Uterus (tissue), 3 donors: ENCODE measurements at regions not wholly inside any gene's neighbourhood (a gene's known extent, or its start where the extent isn't known, plus 50 kb on each side); places are given as distances from the start of the nearest gene placed in this dataset.
"Not testable (repeated sequence)": the region's sequence is repeated elsewhere in the genome, so short reads cannot be mapped to it uniquely, and the experiment has no call there.

ENCODE experiments used
- DNase-seq, 2 donors: peaks; one replicate each; pipeline ENCODE4 v3.0.0-alpha.2; 2019 to 2020
- H3K27ac ChIP-seq, 2 donors: fragments of 200-600 bp; sonication (generic); 1 replicate in 1 of 2; 2 replicates in 1 of 2; pipeline ENCODE4 v1.5.1; 2016 to 2018
- H3K27me3 ChIP-seq, 2 donors: fragments of 200-600 bp; sonication (generic); one replicate each; pipeline ENCODE4 v1.5.1; 2018 to 2019; ENCODE audit warnings: control low read depth in 1 of 2
- H3K36me3 ChIP-seq, 2 donors: fragments of 200-600 bp; sonication (generic); one replicate each; pipeline ENCODE4 v1.5.1; 2019; ENCODE audit warnings: control low read depth in 1 of 2
- H3K4me1 ChIP-seq, 2 donors: fragments of 200-600 bp; sonication (generic); one replicate each; pipeline ENCODE4 v1.5.1; 2018 to 2019; ENCODE audit warnings: control low read depth in 1 of 2
- H3K4me3 ChIP-seq, 2 donors: fragments of 200-600 bp; sonication (generic); 1 replicate in 1 of 2; 2 replicates in 1 of 2; pipeline ENCODE4 v1.5.1; 2018 to 2019; ENCODE audit warnings: mild to moderate bottlenecking in 1 of 2
- H3K9me3 ChIP-seq, 2 donors: fragments of 200-600 bp; sonication (generic); one replicate each; pipeline ENCODE4 v1.5.1; 2019; ENCODE audit warnings: control low read depth in 1 of 2
- CTCF ChIP-seq, 4 experiments: fragments of 200-600 bp in 2 of 4; fragments of 450-650 bp in 2 of 4; sonication (generic) in 2 of 4; IDR thresholded peaks; one replicate each; pipeline ENCODE4 v1.5.1; 2016 to 2019; ENCODE audit warnings: antibody characterized with exemption in 4 of 4, mild to moderate bottlenecking in 2 of 4, moderate library complexity in 1 of 4
- POLR2A ChIP-seq, 2 donors: fragments of 450-650 bp; IDR thresholded peaks; one replicate each; pipeline ENCODE4 v1.6.1; 2016; ENCODE audit warnings: antibody characterized with exemption in 2 of 2, mild to moderate bottlenecking in 1 of 2, moderate library complexity in 1 of 2
- intact Hi-C: fragments of 100-400 bp; cut with DNase I; formaldehyde crosslinking; loops from one replicate; pipeline ENCODE4 v1.15.1; 2023; ENCODE audit warnings: low total_unique reads
- donor health status: DM: yes; HTN: yes; CAD: no.

GRCh38 chrX:80929251-80929650, 119.6 kb upstream of the BRWD3 start:
- H3K36me3 ChIP-seq: no peaks in the 10 kb centered on the region
- intact Hi-C loops: no loop called here
- no peaks in the 10 kb centered on the region for H3K4me1 ChIP-seq
- H3K27ac ChIP-seq: no peak overlapping the region
- H3K9me3 ChIP-seq: no peaks in the 10 kb centered on the region
- no peak for DNase-seq
- TF ChIP-seq CTCF (IDR thresholded peaks at IDR 0.05) (no peak), POLR2A (IDR thresholded peaks at IDR 0.05) (no peak)
- H3K4me3 ChIP-seq: no peak overlapping the region
- H3K27me3 ChIP-seq: no peaks in the 10 kb centered on the region

GRCh38 chrX:80917919-80918318, 108.2 kb upstream of the BRWD3 start:
- TF ChIP-seq POLR2A (IDR thresholded peaks at IDR 0.05): no peak
- TF ChIP-seq CTCF (IDR thresholded peaks at IDR 0.05): no peak
- H3K36me3 ChIP-seq: no peaks in the 10 kb centered on the region
- H3K4me3 ChIP-seq: no peak overlapping the region
- intact Hi-C loops: no loop called here
- no peak overlapping the region for H3K27ac ChIP-seq
- no peaks in the 10 kb centered on the region for H3K9me3 ChIP-seq
- DNase-seq: no peak
- H3K27me3 ChIP-seq: no peaks in the 10 kb centered on the region
- H3K4me1 ChIP-seq: no peaks in the 10 kb centered on the region

- not testable (repeated sequence) for H3K27ac ChIP-seq
These were observed 102.7 kb upstream of the BRWD3 start for GRCh38 chrX:80912351-80912750.

GRCh38 chrX:80879916-80880315, 70.2 kb upstream of the BRWD3 start:
- H3K4me1 ChIP-seq: no peaks in the 10 kb centered on the region
- H3K27me3 ChIP-seq: no peaks in the 10 kb centered on the region
- no peak for DNase-seq
- no peak overlapping the region for H3K27ac ChIP-seq
- intact Hi-C loops: no loop called here
- H3K9me3 ChIP-seq: no peaks in the 10 kb centered on the region
- no peak overlapping the region for H3K4me3 ChIP-seq
- H3K36me3 ChIP-seq: no peaks in the 10 kb centered on the region
- TF ChIP-seq POLR2A (IDR thresholded peaks at IDR 0.05): no peak
- no peak for TF ChIP-seq CTCF (IDR thresholded peaks at IDR 0.05)

More at GRCh38 chrX:80912351-80912750, 102.7 kb upstream of the BRWD3 start:
- H3K4me3 ChIP-seq, DNase-seq, H3K27me3 ChIP-seq, intact Hi-C loops, H3K36me3 ChIP-seq, H3K4me1 ChIP-seq, H3K9me3 ChIP-seq: not testable (repeated sequence)

- Histone ChIP-seq H3K27me3 (no peaks in the 10 kb centered on the region), H3K4me3 (no peak overlapping the region), H3K27ac (no peak overlapping the region), H3K9me3 (no peaks in the 10 kb centered on the region), H3K36me3 (no peaks in the 10 kb centered on the region), H3K4me1 (no peaks in the 10 kb centered on the region)
- no peak for DNase-seq
- TF ChIP-seq CTCF (IDR thresholded peaks at IDR 0.05): no peak
- TF ChIP-seq POLR2A (IDR thresholded peaks at IDR 0.05): no peak
- intact Hi-C loops: no loop called here
These were observed 69.5 kb upstream of the BRWD3 start for GRCh38 chrX:80879143-80879542.

- H3K4me3 ChIP-seq: no peak overlapping the region
- H3K27me3 ChIP-seq: no peaks in the 10 kb centered on the region
- no peaks in the 10 kb centered on the region for H3K36me3 ChIP-seq
- DNase-seq: no peak
- TF ChIP-seq POLR2A (IDR thresholded peaks at IDR 0.05): no peak
- peak in 2 of 4 experiments; percentile 26 to 27 for TF ChIP-seq CTCF (IDR thresholded peaks at IDR 0.05)
- H3K4me1 ChIP-seq: no peaks in the 10 kb centered on the region
- H3K27ac ChIP-seq: no peak overlapping the region
- intact Hi-C loops: no loop called here
- H3K9me3 ChIP-seq: no peaks in the 10 kb centered on the region
These were observed 67.2 kb upstream of the BRWD3 start for GRCh38 chrX:80876877-80877276.
